DND-41 (cell line): ENCODE measurements at regions not wholly inside any gene's neighbourhood (a gene's known extent, or its start where the extent isn't known, plus 50 kb on each side); places are given as distances from the start of the nearest gene placed in this dataset.

Experiments
- EZH2 ChIP-seq: IDR thresholded peaks from 3 replicates; pipeline ENCODE4 v1.6.1; 2012; ENCODE audit warnings: borderline replicate concordance, low read depth, mild to moderate bottlenecking, moderate library complexity, low read length, inconsistent platforms; ENCODE audit not compliant: severe bottlenecking
- TF ChIP-seq, protein P1 (sequence below): IDR thresholded peaks from 2 replicates; pipeline ENCODE4 v1.5.1; 2012; ENCODE audit warnings: borderline replicate concordance, low read length, moderate library complexity, mild to moderate bottlenecking; ENCODE audit not compliant: poor library complexity, severe bottlenecking; ENCODE audit errors: extremely low read depth

DNA sequence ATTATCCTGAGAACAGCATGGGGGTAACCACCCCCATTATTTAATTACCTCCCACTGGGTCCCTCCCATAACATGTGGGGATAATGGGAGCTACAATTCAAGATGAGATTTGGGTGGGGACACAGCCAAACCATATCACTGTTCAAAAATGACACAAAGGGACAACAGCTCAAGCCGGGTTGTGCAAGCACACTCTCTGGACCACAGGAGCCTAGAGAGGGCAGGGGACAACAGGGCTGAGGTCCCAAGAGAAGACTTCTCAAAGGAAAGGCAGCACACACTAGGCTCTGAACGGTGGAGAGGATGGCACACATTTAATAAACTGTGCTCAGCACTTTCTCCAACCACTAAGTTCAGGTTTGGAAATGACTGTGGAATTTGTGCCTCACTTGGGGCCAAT lies 122.1 kb upstream of the PKDCC start:
- TF ChIP-seq, protein P1, sequence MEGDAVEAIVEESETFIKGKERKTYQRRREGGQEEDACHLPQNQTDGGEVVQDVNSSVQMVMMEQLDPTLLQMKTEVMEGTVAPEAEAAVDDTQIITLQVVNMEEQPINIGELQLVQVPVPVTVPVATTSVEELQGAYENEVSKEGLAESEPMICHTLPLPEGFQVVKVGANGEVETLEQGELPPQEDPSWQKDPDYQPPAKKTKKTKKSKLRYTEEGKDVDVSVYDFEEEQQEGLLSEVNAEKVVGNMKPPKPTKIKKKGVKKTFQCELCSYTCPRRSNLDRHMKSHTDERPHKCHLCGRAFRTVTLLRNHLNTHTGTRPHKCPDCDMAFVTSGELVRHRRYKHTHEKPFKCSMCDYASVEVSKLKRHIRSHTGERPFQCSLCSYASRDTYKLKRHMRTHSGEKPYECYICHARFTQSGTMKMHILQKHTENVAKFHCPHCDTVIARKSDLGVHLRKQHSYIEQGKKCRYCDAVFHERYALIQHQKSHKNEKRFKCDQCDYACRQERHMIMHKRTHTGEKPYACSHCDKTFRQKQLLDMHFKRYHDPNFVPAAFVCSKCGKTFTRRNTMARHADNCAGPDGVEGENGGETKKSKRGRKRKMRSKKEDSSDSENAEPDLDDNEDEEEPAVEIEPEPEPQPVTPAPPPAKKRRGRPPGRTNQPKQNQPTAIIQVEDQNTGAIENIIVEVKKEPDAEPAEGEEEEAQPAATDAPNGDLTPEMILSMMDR = no peak
- no peak for TF ChIP-seq EZH2
